NOMO-1 (cell line): ENCODE measurements at regions not wholly inside any gene's neighbourhood (a gene's known extent, or its start where the extent isn't known, plus 50 kb on each side); places are given as distances from the start of the nearest gene placed in this dataset.

Experiments used
- DNase-seq, 2 experiments: peaks; one replicate each; lab custom pipeline; 2025; ENCODE audit not compliant: unreplicated experiment in 2 of 2; lab: John Stamatoyannopoulos, UW

DNA sequence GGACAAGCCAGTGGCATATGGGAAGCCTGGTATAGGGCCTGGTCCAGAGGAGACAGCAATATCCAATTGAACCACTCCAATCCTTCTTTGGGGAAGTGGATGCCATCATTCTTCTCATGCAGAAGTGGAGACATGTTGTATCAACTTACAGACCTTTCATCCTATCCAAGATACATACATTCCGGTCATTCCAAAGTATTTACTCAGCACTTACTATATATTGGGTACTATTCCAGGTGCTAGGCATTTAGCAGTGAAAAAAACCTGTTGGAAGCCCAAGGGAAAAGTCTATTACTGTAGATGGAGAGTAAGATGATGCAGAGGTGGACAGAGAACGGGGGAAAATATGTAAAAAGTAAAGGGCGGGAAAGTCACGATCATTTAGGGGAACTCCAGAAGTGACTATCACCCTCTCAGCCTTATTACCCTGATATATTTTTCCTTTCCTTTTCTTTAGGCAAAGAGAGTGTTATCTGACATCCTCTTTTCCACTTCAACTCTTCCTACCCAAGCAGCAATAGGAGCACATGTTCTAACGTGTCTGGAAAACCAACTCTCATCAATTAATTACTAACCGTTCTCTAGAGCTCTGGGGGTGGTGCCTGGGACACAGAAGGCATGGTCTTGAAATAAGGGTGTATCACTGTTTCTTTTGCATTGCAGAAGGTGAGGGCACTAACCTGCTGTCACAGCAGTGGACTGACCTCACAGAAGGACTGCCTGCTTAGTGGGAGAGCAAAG, 210.1 kb upstream of the MAF start:
- no peak for DNase-seq

GRCh38 chr16:79809376-79809775, 208.8 kb upstream of the MAF start:
- DNase-seq, result no peak

DNA sequence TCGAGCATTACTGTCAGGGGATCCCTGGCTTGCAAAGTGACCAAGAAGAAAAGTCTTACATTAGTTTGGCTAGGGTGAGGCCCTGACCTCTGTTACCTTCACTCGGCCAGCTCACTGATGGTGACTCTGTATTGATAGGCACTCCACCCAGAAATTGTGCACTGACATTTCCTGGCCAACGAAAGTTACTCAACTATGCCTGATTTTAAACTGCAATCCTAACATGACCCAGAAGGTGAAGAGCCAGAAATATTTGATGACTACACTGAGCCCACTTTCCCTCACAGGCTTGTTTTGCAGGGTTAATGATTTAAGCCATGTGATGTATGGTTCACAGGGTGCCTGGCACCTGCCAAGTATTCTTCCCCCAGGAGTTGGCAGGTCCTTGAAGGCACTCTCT, 208.2 kb upstream of the MAF start:
- DNase-seq, result no peak

DNA sequence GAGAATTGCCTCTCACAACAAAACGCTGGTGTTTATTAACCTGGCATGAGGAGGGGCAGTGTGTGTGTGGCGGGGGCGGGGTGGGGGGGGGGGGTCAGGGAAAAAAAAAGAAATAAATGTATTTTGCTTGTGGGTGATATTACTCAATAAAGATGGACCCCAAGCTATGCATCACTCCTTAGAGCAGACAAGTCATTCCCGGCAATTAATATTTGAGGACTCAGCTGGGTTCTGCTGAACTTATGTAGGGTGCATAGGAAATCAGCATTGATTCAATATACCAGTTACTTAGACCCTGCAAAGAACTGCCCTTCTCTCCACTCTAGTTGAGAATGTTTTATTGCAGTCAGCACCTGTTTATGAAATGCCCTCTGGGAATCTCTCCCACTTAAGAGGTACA, 206.2 kb upstream of the MAF start:
- DNase-seq, result no peak

- no peak for DNase-seq
Observed at GRCh38 chr16:79805621-79806020, 205.1 kb upstream of the MAF start.

DNA sequence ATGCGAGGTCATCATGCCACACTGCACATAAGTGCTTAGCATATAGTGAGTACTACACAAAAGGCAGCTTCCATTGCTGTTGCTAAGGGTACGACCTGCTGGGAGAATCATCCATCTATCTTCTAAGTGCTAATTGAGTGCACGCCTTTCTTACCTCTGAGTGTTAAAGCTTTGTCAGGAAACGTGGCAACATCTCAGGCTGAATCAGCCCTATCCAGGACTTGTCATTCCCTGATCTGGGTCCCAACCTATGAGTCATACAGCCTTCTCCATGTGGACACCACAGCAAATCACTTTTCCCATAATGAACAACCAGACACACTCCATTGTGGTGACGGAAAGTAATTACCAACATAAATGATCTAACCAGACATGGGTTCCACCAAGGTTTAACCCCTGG, 201.1 kb upstream of the MAF start:
- DNase-seq, result no peak

- DNase-seq, result no peak
Observed at GRCh38 chr16:79800016-79800608, 199.6 kb upstream of the MAF start.

GRCh38 chr16:79798416-79799053, 198.0 kb upstream of the MAF start:
- no peak for DNase-seq

- no peak for DNase-seq
Observed at GRCh38 chr16:79797486-79797885, 196.9 kb upstream of the MAF start.

GRCh38 chr16:79795556-79795955, 195.0 kb upstream of the MAF start:
- no peak for DNase-seq

DNA sequence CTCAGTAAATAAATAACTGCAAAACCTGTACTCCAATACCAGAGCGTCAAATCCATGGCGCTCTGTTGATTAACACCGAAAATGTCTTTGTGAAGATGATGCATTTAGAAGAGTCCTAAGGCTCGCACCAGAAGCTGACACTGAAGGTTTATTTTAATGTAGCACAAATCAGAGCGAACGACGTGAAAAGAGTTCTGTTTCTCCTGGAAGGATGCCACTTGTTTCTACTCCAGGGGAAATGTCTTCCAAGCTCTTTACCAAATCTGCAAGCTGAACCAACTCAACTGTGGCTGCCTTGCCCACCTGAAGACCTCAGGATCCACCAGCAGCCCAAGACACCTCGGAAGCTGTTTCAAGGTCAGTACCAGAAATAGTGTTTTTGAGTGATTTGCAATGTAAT, 194.4 kb upstream of the MAF start:
- DNase-seq, result no peak

GRCh38 chr16:79792664-79793351, 192.3 kb upstream of the MAF start:
- no peak for DNase-seq

GRCh38 chr16:79792076-79792475, 191.5 kb upstream of the MAF start:
- no peak for DNase-seq

GRCh38 chr16:79790854-79791253, 190.3 kb upstream of the MAF start:
- DNase-seq, result no peak

- no peak for DNase-seq
Observed at GRCh38 chr16:79788949-79789348, 188.4 kb upstream of the MAF start.

- DNase-seq, result no peak
Observed at GRCh38 chr16:79786389-79786788, 185.9 kb upstream of the MAF start.

- no peak for DNase-seq
Observed at GRCh38 chr16:79784007-79784406, 183.5 kb upstream of the MAF start.

GRCh38 chr16:79777679-79778078, 177.1 kb upstream of the MAF start:
- no peak for DNase-seq

DNA sequence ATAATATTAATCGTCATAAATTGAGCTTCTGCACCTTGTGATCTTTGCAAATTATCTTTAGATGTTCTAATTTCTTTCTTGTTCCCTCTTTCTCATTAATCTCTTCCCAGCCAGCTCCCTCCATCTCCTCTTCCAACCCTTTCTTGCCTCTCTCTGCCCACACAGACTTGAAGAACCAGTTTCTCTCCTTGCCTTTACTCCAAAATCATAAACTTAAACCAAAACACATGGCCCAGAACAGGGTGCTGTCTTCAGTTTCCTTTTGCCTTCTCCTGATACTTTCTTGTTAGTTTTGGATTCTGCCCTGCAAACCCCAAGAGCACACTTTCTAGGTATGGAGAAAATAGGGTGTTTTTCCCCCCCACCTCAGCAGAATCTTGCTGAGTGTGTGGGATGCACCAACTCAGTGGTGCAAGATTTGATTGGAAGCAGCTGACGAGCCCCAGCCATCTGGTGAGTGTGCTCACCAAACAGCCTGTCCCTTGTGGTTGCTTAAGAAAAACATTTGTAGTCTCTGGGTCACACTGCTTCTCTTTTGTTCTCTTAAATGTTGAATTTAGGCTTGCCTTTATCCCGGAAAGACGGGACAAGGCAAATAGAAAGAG, 175.8 kb upstream of the MAF start:
- no peak for DNase-seq

DNA sequence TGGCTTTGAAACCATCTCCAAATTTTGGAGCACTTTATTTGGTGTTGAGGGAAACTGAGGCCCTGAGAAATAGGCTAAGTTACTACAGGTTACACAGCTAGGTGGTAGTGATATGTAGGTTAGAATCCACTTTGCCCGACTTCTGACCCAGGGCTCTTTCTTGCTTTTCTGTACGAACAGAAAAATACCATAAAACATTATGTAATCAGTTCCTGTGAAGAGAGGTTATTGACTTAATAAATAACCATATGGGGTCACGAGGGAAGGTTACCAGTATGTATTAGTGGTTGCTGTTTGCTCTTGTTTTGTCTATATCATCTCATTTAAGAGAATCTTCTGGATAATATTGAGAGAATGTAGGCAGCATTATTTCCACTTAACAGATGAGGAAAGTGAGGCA, 172.2 kb upstream of the MAF start:
- no peak for DNase-seq

DNA sequence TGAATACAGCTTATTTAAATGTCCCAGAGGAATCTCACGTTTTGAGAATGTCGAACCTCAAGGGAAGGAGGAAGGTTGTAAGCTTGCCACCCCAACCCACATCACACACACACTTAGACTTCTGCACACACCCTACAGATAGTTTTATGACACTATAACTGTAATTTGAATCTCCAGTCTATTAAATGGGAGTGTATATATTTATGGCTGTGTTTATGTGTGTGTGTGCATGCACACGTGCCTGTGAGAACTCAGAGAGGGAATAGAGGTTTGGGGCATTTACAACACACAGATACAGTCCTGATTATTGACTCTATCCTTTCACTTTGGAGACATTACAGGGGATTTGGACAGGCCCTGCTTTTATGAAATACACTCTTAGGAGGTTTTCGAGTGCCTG, 171.5 kb upstream of the MAF start:
- no peak for DNase-seq
